NB4 (cell line): ENCODE measurements at regions not wholly inside any gene's neighbourhood (a gene's known extent, or its start where the extent isn't known, plus 50 kb on each side); places are given as distances from the start of the nearest gene placed in this dataset.

Experiments used
- DNase-seq: peaks from one replicate; pipeline ENCODE4 v3.0.0; 2010; ENCODE audit warnings: low read depth
- H3K4me3 ChIP-seq: one replicate; pipeline ENCODE4 v1.5.1; 2011; ENCODE audit warnings: mild to moderate bottlenecking, low read depth, low read length, moderate library complexity
- MYC ChIP-seq: IDR thresholded peaks from 2 replicates; pipeline ENCODE4 v1.6.1; 2011; ENCODE audit warnings: low read depth, low read length
- POLR2A ChIP-seq: IDR thresholded peaks from 2 replicates; pipeline ENCODE4 v1.6.1; 2011; ENCODE audit warnings: mild to moderate bottlenecking; ENCODE audit not compliant: insufficient read length; ENCODE audit errors: extremely low read depth
- TF ChIP-seq, protein P1 (sequence below): IDR thresholded peaks from one replicate; pipeline ENCODE4 v1.5.1; 2012; ENCODE audit warnings: low read depth, low read length
- TF ChIP-seq, protein P2 (sequence below): IDR thresholded peaks from 2 replicates; pipeline ENCODE4 v1.6.1; 2011; ENCODE audit warnings: low read depth, low read length

DNA sequence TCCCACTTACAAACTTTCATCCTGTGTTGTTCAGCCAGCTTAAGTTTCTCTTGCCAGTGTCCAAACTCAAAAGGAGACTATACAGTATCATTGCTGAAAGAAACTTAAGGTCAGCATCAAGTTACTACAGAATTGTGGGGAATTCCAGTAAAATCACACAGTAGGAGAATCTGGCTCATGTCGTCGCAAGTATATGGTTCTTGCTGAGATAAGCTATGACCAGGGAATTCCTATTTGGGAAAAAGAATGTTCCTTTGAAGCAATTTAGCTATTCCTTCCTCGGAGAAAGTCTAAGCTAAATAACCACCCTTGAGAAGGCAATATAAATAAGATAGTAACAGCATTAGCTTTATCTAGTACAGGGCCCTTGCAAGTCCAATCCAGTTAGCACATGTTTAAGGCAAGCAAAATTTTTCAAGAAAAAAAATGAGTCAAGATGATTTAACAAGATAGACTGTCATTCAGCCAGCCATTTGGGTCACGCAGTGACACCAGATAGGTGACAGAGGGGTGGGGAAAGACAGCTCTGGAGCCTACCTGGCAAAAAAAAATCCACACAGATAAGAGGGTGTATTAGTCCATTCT lies 78.2 kb upstream of the THBS1 start:
- no peak for DNase-seq
- TF ChIP-seq, protein P1, sequence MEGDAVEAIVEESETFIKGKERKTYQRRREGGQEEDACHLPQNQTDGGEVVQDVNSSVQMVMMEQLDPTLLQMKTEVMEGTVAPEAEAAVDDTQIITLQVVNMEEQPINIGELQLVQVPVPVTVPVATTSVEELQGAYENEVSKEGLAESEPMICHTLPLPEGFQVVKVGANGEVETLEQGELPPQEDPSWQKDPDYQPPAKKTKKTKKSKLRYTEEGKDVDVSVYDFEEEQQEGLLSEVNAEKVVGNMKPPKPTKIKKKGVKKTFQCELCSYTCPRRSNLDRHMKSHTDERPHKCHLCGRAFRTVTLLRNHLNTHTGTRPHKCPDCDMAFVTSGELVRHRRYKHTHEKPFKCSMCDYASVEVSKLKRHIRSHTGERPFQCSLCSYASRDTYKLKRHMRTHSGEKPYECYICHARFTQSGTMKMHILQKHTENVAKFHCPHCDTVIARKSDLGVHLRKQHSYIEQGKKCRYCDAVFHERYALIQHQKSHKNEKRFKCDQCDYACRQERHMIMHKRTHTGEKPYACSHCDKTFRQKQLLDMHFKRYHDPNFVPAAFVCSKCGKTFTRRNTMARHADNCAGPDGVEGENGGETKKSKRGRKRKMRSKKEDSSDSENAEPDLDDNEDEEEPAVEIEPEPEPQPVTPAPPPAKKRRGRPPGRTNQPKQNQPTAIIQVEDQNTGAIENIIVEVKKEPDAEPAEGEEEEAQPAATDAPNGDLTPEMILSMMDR: no peak
- no peak for TF ChIP-seq MYC
- no peak for TF ChIP-seq POLR2A
- TF ChIP-seq, protein P2, sequence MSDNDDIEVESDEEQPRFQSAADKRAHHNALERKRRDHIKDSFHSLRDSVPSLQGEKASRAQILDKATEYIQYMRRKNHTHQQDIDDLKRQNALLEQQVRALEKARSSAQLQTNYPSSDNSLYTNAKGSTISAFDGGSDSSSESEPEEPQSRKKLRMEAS: no peak
- no peak overlapping the region for H3K4me3 ChIP-seq

DNA sequence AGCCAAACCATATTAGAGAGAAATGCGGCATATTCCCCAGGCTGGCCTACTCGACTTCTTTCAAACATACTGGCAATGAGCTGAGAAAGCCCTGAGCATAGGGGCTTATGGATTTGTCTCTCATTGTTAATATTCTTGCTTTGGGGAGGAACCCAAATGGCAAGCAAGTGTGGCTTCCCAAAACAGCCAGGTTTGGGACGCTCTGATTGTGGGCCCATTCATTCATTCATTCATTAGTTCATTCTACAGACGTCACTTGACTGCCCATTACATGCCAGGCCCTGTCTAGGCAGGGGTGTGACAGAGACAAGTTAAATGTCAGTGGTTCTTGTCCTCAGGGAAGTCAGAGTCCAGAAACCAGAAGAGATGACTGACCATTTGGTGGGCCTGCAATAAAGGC lies 77.4 kb upstream of the THBS1 start:
- no peak overlapping the region for H3K4me3 ChIP-seq
- DNase-seq: no peak
- TF ChIP-seq, protein P1: no peak
- TF ChIP-seq POLR2A: no peak
- TF ChIP-seq, protein P2: no peak
- TF ChIP-seq MYC: no peak

DNA sequence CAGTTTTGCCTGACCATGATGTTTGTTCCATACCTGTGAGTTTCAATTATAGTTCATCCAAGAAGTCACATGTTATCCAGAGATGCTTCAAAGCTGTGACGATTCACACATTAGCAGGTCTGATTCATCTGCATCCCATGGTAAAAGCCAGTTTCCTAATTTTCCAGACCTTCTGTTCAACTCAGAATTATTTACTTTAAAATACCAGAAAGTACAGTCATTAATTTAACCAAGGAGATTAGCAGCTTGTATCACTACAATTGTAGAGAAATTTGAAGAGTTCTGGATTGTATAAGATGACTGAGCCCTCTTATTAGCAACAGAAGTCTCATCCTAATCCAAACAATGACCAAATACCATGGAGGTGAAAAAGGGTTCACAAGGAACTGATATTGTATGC lies 76.1 kb upstream of the THBS1 start:
- TF ChIP-seq, protein P2: no peak
- no peak for TF ChIP-seq MYC
- TF ChIP-seq, protein P1: no peak
- no peak for TF ChIP-seq POLR2A
- no peak for DNase-seq
- no peak overlapping the region for H3K4me3 ChIP-seq

DNA sequence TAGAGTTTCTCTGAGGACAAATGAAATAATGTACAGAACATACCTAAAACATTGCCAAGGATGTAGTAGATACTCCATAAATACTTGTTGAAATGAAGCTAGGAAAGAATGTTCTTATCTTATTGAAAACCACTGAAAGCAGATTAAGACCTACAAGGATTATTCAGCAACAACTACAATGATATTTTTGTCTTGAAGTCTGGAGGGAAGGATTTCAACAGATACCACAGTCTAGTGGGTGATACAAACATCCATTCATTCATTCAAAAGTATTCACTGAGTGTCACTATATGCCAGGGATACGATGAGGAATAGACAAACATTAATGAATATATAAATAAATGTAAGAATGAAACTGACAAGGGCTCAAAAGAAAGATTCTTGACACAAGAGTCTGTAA lies 74.7 kb upstream of the THBS1 start:
- no peak for DNase-seq
- TF ChIP-seq, protein P1: no peak
- TF ChIP-seq, protein P2: no peak
- no peak for TF ChIP-seq MYC
- TF ChIP-seq POLR2A: no peak
- H3K4me3 ChIP-seq: no peak overlapping the region

DNA sequence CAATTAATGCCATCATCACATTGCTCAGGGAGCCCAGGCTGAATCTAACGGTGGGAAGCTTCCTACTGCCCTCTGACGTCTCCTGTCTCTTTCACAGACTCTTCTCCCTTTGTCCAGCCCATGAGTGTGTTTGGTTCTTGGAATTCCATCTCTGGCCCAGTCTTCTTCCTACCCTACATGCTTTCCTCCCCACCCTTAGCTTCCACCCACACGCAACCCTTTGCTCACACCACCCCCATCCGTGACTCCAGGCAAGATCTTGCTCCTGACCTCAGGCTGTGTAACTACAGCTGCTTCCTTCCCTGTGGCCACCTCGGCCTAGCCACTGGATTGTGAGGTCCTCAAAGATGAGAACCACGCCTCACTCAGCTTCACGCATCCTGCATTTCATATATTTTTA lies 72.3 kb upstream of the THBS1 start:
- TF ChIP-seq, protein P1: no peak
- TF ChIP-seq MYC (no peak), POLR2A (no peak)
- TF ChIP-seq, protein P2: no peak
- no peak overlapping the region for H3K4me3 ChIP-seq
- no peak for DNase-seq
